NCI-H82 treated with DMSO at 0.1 percent for 48 hours (cell line): ENCODE measurements at regions not wholly inside any gene's neighbourhood (a gene's known extent, or its start where the extent isn't known, plus 50 kb on each side); places are given as distances from the start of the nearest gene placed in this dataset.
"Not testable (repeated sequence)": the region's sequence is repeated elsewhere in the genome, so short reads cannot be mapped to it uniquely, and the experiment has no call there.

Experiments used
- DNase-seq: peaks from one replicate; lab custom pipeline; 2025; ENCODE audit not compliant: unreplicated experiment; lab: John Stamatoyannopoulos, UW

- DNase-seq = not testable (repeated sequence)
These were observed 77.9 kb downstream of the NR4A2 start for GRCh38 chr2:156254637-156255067.

DNA sequence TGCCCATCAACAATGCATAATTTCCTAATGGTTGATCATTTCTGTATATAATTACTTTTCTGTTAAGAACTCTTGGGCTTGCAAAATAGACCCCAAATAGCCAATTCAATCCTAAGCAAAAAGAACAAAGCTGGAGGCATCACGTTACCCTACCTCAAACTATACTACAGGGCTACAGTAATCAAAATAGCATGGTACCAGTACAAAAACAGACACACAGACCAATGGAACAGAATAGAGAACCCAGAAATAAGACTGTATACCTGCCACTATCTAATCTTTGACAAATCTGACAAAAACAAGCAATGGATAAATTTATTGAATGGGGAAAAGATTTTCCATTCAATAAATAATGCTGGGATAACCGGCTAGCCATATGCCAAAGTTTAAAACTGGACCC lies 78.8 kb downstream of the NR4A2 start:
- no peak for DNase-seq

- DNase-seq = no peak
These were observed 89.6 kb downstream of the NR4A2 start for GRCh38 chr2:156242874-156243273.

GRCh38 chr2:156237558-156237957 lies 95.0 kb downstream of the NR4A2 start:
- DNase-seq = no peak

DNA sequence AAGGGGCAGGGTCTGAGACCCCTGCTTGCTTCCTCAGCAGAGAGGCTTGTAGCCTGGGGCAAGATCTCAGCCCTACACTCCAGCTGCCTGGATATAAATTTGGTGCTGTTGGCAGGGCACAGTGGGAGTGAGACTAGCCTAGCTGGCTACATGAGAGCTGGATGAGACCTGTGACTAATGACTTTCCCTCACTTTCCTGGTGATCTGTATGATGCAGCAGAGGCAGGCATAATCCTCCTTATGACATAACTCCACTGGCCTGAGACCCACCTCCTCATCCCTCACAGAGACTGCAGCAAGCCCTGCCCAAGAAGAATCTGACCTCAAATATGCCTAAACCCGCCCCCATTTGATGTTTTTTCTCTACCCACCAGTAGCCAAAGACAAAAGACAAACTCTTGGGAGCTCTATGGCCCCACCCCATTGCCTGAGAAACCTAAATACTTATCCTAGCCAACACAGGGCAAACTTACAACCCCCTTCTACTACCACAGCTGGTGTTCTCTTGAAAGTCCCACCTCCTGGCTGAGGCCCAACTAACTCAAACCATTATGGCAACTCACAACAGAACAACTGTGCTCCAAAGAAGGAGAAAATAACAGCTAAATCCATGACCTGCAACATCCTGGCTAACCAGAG lies 102.7 kb downstream of the NR4A2 start:
- no peak for DNase-seq

GRCh38 chr2:156223328-156223727 lies 109.2 kb downstream of the NR4A2 start:
- DNase-seq = not testable (repeated sequence)

- no peak for DNase-seq
These were observed 110.8 kb downstream of the NR4A2 start for GRCh38 chr2:156221703-156222102.

DNA sequence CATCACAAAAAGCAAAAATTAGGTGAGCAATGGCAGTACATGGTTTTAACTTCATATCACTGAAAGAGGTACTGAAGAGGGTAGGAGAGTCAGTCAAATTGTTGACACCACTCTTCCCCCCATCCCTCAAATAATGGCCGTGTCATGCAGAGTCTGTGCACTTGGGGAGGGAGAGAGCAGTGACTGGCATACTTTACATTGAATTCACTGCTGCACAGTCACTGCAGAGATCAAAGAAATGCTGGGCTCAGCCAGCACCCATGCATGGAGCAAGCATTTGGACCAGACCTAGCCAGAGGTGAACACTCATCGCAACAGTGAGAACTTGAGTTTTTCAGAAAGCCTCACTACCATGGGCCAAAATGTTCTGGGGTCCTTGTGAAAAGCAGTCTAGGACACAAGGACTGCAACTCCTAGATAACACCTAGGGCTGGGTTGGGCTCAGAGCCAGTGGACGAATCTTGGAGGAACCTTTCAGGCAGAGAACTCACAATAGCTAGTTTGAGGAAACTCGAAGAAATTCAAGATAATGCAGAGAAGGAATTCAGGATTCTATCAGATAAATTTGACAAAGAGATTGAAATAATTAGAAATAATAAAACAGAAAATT lies 112.9 kb downstream of the NR4A2 start:
- DNase-seq = no peak

DNA sequence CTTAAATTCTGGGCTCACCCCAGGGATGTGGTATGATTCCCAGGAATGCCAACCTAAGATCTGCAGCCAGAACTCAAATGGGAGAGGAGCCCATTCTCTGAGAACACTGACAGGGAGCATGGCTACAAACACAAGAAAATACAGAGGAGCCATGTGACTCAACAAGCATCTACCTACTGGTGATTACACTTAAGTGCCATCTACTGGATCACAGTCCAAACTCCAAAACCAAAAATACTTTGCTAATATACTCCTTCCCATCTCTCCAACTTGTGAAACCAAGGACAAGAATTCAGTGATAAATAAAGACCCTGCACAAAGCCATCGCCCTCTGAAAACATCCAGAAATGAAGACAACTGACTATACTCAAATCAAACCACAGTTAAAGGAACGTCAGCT lies 116.9 kb downstream of the NR4A2 start:
- no peak for DNase-seq

GRCh38 chr2:156211318-156211717 lies 121.2 kb downstream of the NR4A2 start:
- DNase-seq = no peak

DNA sequence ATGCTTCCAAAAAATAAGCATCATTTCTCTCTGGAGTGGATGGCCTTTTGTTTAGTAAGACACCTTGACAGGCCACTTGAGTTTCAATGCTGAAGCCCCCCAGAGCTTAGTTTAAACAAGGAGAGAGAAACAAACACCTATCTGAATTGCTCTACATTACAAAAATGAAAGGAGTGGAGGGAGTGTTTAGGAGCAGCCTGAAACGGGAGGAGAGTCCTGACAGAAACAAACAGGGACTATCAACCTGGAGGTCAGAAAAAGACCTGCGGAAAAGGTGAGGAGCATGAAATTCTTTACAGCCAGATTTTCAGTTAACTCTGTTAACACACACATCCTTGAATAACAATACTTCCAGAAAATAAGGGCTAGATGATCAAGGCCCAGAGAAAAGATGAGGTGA lies 126.2 kb downstream of the NR4A2 start:
- DNase-seq = no peak

DNA sequence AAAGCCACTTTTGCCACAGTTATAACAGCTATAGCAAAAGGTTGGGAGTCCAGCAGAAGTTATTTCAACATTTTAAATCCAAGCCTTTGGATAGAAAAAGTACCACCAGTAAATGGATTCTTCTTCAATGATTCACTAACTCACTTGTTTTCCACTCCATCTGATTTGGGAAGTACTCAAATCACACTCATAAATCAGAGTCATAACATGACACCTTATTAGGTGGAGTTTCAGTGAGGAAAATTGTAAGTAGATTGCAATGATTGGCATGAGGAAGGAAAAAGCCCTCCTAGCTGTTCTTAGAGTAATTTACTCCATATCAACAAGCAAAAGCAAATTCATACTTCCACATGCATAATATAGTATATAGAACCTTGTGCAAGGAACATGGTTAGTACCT lies 132.9 kb downstream of the NR4A2 start:
- no peak for DNase-seq

DNA sequence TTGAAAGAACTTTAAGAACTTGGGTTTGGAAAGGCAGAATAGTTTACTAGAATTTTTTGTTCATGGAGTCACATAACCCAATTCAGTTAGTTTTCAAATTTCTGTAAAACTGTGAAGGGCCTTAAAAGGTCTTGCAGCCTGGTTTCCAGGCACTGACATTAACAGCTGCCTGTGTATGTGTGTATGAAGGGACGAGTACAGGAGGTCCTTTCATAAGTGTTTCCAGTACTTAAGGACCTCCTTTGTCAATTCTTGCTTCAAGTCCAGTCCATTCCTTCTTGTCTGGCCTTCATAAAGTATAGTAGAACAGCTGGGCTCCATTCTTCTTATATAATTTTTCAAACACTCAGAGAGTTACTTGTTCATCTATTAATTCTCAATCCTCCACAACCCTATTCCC lies 136.5 kb downstream of the NR4A2 start:
- DNase-seq = no peak

DNA sequence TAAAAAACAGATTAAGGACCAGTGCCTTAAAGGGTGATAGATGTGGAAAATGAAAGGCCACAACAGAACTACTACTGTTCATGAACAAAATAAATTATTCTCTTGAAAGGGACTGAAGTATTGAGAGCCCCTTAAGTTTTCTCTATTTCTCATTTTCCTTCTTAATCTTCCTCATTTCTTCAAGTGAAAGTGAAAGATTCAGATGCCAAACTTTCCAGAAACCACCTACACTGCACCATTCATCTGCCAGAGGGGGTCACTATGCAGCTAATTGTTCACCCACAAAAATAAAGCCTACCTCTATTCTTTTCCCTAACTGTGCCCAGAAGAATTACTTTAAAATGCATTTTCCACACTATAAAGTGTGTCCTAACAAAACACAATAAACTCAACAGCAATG lies 140.1 kb downstream of the NR4A2 start:
- no peak for DNase-seq

DNA sequence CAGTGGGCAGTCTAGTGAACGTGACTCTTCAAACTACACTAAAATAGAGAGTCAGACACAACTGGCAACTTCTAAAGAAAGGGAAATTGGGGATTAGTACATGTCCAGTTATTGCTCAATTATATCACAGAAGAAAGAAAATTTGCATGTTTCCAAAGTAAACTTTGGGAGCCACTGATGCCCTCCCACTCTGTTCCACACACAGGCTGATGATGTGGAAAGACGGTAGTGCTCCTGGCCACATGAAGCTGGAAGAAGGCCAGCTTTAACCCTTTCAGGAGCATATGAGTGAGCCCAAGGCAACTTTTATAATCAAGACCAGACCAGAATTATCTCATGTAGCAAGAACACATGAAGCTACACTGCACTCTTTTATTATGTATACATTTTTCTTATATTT lies 141.0 kb downstream of the NR4A2 start:
- DNase-seq = no peak

- DNase-seq = no peak
These were observed 142.0 kb downstream of the NR4A2 start for GRCh38 chr2:156190517-156190916.

DNA sequence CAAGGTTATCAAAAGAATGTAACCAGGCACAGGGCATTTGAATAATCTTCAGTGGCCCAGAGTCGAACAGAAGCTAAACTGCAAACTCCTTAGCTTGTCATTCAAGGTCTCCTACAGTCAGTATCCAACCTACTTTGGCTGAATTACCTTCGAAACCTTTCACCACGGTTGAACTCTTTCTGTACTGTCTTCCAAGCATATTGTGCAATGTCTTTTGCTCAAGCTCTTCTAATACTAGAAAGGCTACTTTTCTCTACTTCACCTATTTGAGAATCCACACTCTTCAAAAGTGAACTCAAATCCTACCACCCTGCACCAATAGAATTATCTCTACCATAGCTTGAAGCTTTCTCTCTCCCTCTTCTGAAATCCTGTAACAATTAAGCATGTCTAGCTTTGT lies 142.9 kb downstream of the NR4A2 start:
- DNase-seq = no peak

DNA sequence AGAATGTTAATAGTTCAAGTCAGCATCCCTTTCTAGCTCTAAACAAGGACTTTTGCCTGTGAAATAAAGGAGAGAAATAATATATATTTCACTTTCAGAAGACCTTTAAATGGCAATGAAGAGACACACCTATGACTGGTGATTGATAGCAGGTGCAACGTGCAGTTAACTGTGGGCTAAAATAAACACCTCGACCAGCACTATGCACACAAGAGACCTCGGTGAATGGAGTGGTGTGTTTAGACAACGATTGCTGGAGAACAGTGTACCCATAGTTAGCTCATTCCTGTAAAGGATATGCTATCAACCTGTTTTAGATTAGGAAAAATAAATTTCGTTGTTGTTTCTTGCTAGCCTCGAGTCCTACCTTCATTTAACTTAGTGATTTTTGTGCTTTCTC lies 143.4 kb downstream of the NR4A2 start:
- no peak for DNase-seq

GRCh38 chr2:156182132-156182531 lies 150.4 kb downstream of the NR4A2 start:
- DNase-seq = no peak

DNA sequence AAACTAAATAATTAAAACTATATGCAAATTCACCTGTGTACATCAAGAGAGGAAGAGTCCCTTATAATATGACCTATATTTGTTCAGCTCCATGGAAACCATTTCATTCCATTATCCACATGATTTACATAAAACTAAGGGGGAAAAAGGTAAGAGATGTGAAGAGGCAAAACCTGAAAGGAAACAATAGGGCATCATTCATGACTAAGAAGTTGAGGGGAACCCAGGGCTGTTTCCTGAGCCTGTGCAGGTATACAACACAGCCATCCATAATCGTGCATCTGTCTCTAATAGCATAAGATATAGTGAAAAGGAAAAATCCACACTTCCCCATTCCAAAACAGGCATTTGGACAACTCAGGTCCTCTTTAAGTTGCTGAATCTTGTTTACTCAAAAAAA lies 151.3 kb downstream of the NR4A2 start:
- no peak for DNase-seq

- DNase-seq = no peak
These were observed 154.9 kb downstream of the NR4A2 start for GRCh38 chr2:156177654-156178053.

DNA sequence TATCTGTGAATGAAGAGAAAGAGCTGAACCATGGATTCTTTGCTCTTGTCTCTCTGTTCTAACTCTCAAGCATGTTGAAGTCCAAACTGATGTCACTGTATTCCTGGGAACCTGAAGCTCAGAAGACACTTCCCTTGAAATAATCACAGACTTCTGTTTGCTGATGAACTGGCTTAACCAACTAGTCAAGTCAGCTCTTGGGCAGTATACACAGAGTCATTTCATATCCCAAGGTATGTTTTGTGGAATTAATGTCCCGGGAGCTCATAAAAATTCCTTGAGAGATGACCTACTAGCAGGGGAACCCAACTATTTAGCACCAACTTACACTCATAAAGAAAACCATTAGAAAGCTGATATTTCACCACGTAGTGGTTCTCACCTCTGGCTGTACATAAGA lies 156.6 kb downstream of the NR4A2 start:
- DNase-seq = no peak

DNA sequence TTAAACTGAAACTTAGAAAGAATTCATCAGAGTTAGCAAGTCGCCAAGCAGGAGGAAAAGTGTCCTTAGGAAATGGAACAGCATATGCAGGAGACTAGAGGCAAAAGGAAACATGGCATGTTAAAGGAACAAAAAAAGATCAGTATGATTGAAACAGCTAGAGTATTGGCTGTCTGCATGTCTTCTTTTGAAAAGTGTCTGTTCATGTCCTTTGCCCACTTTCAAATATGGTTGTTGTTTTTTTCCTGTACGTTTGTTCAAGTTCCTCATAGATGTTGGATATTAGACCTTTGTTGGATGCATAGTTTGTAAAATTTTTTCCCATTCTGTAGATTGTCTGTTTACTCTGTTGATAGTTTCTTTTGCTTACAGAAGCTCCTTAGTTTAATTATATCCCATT lies 161.6 kb downstream of the NR4A2 start:
- no peak for DNase-seq
